Thyroid gland (tissue), 4 donors: ENCODE measurements at regions not wholly inside any gene's neighbourhood (a gene's known extent, or its start where the extent isn't known, plus 50 kb on each side); places are given as distances from the start of the nearest gene placed in this dataset.

Experiments used
- POLR2A ChIP-seq, 2 donors: fragments of 450-650 bp; IDR thresholded peaks; one replicate each; pipeline ENCODE4 v1.6.1; 2017; ENCODE audit warnings: antibody characterized with exemption in 2 of 2, mild to moderate bottlenecking in 2 of 2, moderate library complexity in 1 of 2
- TF ChIP-seq, protein P1 (sequence below), 6 experiments: fragments of 200-600 bp in 3 of 6; fragments of 450-650 bp in 3 of 6; sonication (generic) in 3 of 6; IDR thresholded peaks; one replicate each; pipeline ENCODE4 v1.5.1; 2016 to 2019; ENCODE audit warnings: antibody characterized with exemption in 6 of 6, mild to moderate bottlenecking in 2 of 6, inconsistent platforms in 1 of 6, moderate library complexity in 1 of 6

DNA sequence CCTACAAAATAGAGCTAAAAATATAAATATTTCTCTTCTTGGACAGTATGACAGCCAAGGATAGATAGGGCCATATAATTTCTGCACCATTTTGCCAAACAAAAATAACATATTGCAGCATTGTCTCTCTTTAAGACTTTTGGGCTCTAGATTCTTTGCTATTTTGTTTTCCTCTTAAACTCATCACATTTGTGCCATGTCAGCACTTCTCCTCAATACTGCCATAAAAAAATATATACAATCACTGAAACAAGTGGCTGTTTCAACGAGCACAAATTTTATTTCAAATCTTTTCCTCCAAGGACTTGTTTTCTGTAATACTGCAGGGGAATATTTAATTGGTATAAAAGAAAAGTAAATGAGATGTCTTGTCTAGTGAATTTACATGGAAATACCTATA is 1570.0 kb upstream of the NUDT12 start:
- no peak for TF ChIP-seq POLR2A (IDR thresholded peaks at IDR 0.05)
- TF ChIP-seq, protein P1, sequence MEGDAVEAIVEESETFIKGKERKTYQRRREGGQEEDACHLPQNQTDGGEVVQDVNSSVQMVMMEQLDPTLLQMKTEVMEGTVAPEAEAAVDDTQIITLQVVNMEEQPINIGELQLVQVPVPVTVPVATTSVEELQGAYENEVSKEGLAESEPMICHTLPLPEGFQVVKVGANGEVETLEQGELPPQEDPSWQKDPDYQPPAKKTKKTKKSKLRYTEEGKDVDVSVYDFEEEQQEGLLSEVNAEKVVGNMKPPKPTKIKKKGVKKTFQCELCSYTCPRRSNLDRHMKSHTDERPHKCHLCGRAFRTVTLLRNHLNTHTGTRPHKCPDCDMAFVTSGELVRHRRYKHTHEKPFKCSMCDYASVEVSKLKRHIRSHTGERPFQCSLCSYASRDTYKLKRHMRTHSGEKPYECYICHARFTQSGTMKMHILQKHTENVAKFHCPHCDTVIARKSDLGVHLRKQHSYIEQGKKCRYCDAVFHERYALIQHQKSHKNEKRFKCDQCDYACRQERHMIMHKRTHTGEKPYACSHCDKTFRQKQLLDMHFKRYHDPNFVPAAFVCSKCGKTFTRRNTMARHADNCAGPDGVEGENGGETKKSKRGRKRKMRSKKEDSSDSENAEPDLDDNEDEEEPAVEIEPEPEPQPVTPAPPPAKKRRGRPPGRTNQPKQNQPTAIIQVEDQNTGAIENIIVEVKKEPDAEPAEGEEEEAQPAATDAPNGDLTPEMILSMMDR (IDR thresholded peaks at IDR 0.05) = no peak
